HEK293 (cell line): ENCODE measurements at regions not wholly inside any gene's neighbourhood (a gene's known extent, or its start where the extent isn't known, plus 50 kb on each side); places are given as distances from the start of the nearest gene placed in this dataset.

ENCODE experiments used
- CTCF ChIP-seq: fragments of 450-650 bp; formaldehyde crosslinking; IDR thresholded peaks from 2 replicates; pipeline ENCODE4 v1.5.1; 2016; ENCODE audit warnings: missing biosample characterization, missing genetic modification characterization
- SETDB1 ChIP-seq: IDR thresholded peaks from one replicate; pipeline ENCODE4 v1.6.1; 2017; ENCODE audit warnings: mild to moderate bottlenecking, low read length, moderate library complexity, mixed read lengths; ENCODE audit not compliant: insufficient read length
- SP2 ChIP-seq: fragments of 450-650 bp; formaldehyde crosslinking; IDR thresholded peaks from 2 replicates; pipeline ENCODE4 v1.5.1; 2016; ENCODE audit warnings: missing biosample characterization, missing genetic modification characterization
- TCF7L2 ChIP-seq: IDR thresholded peaks from 2 replicates; pipeline ENCODE4 v1.6.1; 2011; ENCODE audit warnings: low read depth, mild to moderate bottlenecking, inconsistent platforms, low read length, moderate library complexity, borderline replicate concordance
- TRIM28 ChIP-seq: IDR thresholded peaks from 2 replicates; pipeline ENCODE4 v1.6.1; 2011; ENCODE audit warnings: low read length, control low read depth, borderline replicate concordance
- TSHZ1 ChIP-seq: fragments of 450-650 bp; formaldehyde crosslinking; IDR thresholded peaks from 2 replicates; pipeline ENCODE4 v1.5.1; 2016; ENCODE audit warnings: missing biosample characterization, missing genetic modification characterization, borderline replicate concordance
- ZNF138 ChIP-seq: fragments of 450-650 bp; formaldehyde crosslinking; IDR thresholded peaks from 2 replicates; pipeline ENCODE4 v1.5.1; 2016; ENCODE audit warnings: missing biosample characterization, missing genetic modification characterization, borderline replicate concordance
- ZNF785 ChIP-seq: fragments of 450-650 bp; formaldehyde crosslinking; IDR thresholded peaks from 2 replicates; pipeline ENCODE4 v1.5.1; 2016; ENCODE audit warnings: missing biosample characterization, missing genetic modification characterization
- ZSCAN5A ChIP-seq: fragments of 450-650 bp; formaldehyde crosslinking; IDR thresholded peaks from 2 replicates; pipeline ENCODE4 v1.5.1; 2016; ENCODE audit warnings: missing biosample characterization, missing genetic modification characterization
- TF ChIP-seq, protein P1 (sequence below): fragments of 450-650 bp; formaldehyde crosslinking; IDR thresholded peaks from 2 replicates; pipeline ENCODE4 v1.5.1; 2016; ENCODE audit warnings: missing biosample characterization, missing genetic modification characterization
- TF ChIP-seq, protein P2 (sequence below): fragments of 450-650 bp; formaldehyde crosslinking; IDR thresholded peaks from 2 replicates; pipeline ENCODE4 v1.5.1; 2016; ENCODE audit warnings: missing biosample characterization, missing genetic modification characterization

GRCh38 chr7:17103984-17104383, 194.5 kb upstream of the AHR start:
- TF ChIP-seq ZNF785 = no peak
- TF ChIP-seq, protein P1, sequence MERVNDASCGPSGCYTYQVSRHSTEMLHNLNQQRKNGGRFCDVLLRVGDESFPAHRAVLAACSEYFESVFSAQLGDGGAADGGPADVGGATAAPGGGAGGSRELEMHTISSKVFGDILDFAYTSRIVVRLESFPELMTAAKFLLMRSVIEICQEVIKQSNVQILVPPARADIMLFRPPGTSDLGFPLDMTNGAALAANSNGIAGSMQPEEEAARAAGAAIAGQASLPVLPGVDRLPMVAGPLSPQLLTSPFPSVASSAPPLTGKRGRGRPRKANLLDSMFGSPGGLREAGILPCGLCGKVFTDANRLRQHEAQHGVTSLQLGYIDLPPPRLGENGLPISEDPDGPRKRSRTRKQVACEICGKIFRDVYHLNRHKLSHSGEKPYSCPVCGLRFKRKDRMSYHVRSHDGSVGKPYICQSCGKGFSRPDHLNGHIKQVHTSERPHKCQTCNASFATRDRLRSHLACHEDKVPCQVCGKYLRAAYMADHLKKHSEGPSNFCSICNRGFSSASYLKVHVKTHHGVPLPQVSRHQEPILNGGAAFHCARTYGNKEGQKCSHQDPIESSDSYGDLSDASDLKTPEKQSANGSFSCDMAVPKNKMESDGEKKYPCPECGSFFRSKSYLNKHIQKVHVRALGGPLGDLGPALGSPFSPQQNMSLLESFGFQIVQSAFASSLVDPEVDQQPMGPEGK = no peak
- no peak for TF ChIP-seq ZSCAN5A (tag by site-specific recombination)
- TF ChIP-seq CTCF (tag by site-specific recombination) = no peak
- TF ChIP-seq TRIM28 = no peak
- TF ChIP-seq ZNF138 = no peak
- TF ChIP-seq SP2 (tag by site-specific recombination) = no peak
- no peak for TF ChIP-seq TCF7L2
- TF ChIP-seq, protein P2, sequence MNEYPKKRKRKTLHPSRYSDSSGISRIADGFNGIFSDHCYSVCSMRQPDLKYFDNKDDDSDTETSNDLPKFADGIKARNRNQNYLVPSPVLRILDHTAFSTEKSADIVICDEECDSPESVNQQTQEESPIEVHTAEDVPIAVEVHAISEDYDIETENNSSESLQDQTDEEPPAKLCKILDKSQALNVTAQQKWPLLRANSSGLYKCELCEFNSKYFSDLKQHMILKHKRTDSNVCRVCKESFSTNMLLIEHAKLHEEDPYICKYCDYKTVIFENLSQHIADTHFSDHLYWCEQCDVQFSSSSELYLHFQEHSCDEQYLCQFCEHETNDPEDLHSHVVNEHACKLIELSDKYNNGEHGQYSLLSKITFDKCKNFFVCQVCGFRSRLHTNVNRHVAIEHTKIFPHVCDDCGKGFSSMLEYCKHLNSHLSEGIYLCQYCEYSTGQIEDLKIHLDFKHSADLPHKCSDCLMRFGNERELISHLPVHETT (tag by site-specific recombination) = no peak
- no peak for TF ChIP-seq SETDB1
- no peak for TF ChIP-seq TSHZ1 (tag by site-specific recombination)
